A673 (cell line): ENCODE measurements at regions not wholly inside any gene's neighbourhood (a gene's known extent, or its start where the extent isn't known, plus 50 kb on each side); places are given as distances from the start of the nearest gene placed in this dataset.

Experiments
- EZH2 ChIP-seq: fragments of 200-600 bp; sonication (generic); IDR thresholded peaks from 2 replicates; pipeline ENCODE4 v1.6.1; 2017; ENCODE audit warnings: borderline replicate concordance, low read depth, mild to moderate bottlenecking, mixed read lengths, antibody characterized with exemption, low read length; ENCODE audit not compliant: poor library complexity, severe bottlenecking
- TF ChIP-seq, protein P1 (sequence below): fragments of 300-800, 200-600 bp; sonication (generic); conservative IDR thresholded peaks from 2 replicates; pipeline ENCODE4 v1.5.1; 2017; ENCODE audit warnings: low read depth, mild to moderate bottlenecking, antibody characterized with exemption, low read length, moderate library complexity, mixed read lengths

DNA sequence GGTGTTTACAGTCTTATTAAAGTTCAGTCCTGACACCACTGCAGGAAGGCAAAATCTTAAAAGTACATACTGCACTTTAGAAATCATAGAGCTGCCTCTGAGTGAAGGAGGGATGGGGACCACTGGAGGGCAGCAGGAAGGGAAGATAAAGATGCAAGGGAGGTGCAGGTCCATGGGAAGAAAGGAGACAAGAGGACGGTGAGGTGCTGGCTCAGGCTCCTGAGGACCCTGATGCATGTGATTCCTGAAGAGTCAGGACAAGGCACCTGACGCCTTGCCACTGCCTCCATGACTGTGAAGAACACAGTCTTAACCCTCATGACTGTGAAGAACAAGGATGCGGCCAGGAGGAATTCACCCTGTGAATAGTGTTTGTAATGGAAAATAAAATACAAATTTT, 116.2 kb upstream of the NPAS2 start:
- TF ChIP-seq, protein P1, sequence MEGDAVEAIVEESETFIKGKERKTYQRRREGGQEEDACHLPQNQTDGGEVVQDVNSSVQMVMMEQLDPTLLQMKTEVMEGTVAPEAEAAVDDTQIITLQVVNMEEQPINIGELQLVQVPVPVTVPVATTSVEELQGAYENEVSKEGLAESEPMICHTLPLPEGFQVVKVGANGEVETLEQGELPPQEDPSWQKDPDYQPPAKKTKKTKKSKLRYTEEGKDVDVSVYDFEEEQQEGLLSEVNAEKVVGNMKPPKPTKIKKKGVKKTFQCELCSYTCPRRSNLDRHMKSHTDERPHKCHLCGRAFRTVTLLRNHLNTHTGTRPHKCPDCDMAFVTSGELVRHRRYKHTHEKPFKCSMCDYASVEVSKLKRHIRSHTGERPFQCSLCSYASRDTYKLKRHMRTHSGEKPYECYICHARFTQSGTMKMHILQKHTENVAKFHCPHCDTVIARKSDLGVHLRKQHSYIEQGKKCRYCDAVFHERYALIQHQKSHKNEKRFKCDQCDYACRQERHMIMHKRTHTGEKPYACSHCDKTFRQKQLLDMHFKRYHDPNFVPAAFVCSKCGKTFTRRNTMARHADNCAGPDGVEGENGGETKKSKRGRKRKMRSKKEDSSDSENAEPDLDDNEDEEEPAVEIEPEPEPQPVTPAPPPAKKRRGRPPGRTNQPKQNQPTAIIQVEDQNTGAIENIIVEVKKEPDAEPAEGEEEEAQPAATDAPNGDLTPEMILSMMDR, result 0 out of 2 replicates have a peak, but pooled peaks have one; percentile 17
- no peak for TF ChIP-seq EZH2
